Cardiac fibroblast (primary cell): ENCODE measurements at regions not wholly inside any gene's neighbourhood (a gene's known extent, or its start where the extent isn't known, plus 50 kb on each side); places are given as distances from the start of the nearest gene placed in this dataset.

Source experiments
- DNase-seq, 2 donors: peaks; one replicate each; pipeline versions ENCODE4 v3.0.0 to v3.0.0-alpha.2; 2010; ENCODE audit warnings: low read depth in 2 of 2
- H3K4me3 ChIP-seq, 2 donors: replicated peaks in 1 of 2; 1 replicate in 1 of 2; 2 replicates in 1 of 2; pipeline ENCODE4 v1.5.1; 2011; ENCODE audit warnings: low read depth in 2 of 2, low read length in 2 of 2, mild to moderate bottlenecking in 2 of 2, moderate library complexity in 1 of 2
- TF ChIP-seq, protein P1 (sequence below): IDR thresholded peaks from one replicate; pipeline ENCODE4 v1.5.1; 2011; ENCODE audit warnings: low read depth, mild to moderate bottlenecking, low read length, inconsistent platforms

DNA sequence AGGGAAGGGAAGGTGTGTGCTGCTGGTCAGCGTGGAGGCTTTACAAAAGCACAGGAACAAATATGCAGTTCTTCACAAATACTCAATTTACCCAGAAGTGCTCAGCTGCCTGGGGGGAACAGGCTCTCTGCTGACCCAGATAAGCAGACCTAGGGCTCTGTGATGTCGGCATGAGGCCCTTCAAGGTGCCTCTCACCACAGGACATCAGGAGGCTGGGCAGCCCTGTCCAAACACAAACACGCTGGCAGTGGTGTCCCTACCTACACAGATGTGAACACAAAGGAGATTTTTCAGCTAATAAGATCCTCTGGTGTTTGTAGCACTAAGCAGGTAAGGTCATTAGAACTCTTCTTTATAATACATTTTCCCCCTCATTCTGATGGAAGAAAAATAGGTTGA, 243.0 kb upstream of the PROX1 start:
- no peak for DNase-seq
- TF ChIP-seq, protein P1, sequence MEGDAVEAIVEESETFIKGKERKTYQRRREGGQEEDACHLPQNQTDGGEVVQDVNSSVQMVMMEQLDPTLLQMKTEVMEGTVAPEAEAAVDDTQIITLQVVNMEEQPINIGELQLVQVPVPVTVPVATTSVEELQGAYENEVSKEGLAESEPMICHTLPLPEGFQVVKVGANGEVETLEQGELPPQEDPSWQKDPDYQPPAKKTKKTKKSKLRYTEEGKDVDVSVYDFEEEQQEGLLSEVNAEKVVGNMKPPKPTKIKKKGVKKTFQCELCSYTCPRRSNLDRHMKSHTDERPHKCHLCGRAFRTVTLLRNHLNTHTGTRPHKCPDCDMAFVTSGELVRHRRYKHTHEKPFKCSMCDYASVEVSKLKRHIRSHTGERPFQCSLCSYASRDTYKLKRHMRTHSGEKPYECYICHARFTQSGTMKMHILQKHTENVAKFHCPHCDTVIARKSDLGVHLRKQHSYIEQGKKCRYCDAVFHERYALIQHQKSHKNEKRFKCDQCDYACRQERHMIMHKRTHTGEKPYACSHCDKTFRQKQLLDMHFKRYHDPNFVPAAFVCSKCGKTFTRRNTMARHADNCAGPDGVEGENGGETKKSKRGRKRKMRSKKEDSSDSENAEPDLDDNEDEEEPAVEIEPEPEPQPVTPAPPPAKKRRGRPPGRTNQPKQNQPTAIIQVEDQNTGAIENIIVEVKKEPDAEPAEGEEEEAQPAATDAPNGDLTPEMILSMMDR: no peak
- no peak overlapping the region for H3K4me3 ChIP-seq

DNA sequence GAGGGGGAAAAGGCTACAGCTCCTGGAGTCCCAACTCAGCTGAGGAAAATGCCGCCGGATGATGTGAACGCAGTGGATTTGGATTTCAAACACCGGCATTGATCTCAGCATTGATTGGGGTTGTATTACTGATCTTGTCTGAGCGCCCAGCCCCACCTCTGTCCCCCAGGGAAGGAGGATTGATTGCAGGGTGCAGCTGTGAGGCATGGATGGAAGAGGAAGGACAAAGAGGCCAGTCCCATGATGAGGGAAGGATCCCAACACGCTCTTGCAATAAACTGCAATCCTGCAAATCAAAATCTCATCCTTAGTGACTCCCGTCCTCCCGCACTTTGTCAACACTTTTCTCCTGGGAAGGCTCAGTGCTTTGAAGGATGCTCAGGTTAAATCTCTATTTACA, 242.3 kb upstream of the PROX1 start:
- no peak overlapping the region for H3K4me3 ChIP-seq
- TF ChIP-seq, protein P1: no peak
- DNase-seq: no peak

DNA sequence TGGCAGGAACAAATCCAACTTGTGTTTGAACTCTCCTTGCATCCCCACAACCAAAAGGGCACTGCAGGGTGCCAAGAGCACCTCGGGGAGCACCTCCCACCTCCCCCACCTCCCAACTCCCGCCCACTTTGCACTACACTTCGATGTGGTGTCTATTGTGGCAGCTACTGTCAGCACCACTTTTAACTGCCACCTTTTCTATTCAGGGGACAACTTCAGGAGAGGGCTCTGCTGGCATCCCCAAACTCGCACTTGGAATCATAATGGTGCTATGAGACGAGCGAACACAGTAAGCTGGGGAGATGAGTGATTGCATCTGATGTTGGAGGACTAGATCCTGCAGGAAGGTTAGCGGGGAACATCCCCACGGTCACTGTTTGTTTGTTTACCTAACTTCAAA, 238.2 kb upstream of the PROX1 start:
- TF ChIP-seq, protein P1: no peak
- H3K4me3 ChIP-seq: no peak overlapping the region
- DNase-seq: no peak

DNA sequence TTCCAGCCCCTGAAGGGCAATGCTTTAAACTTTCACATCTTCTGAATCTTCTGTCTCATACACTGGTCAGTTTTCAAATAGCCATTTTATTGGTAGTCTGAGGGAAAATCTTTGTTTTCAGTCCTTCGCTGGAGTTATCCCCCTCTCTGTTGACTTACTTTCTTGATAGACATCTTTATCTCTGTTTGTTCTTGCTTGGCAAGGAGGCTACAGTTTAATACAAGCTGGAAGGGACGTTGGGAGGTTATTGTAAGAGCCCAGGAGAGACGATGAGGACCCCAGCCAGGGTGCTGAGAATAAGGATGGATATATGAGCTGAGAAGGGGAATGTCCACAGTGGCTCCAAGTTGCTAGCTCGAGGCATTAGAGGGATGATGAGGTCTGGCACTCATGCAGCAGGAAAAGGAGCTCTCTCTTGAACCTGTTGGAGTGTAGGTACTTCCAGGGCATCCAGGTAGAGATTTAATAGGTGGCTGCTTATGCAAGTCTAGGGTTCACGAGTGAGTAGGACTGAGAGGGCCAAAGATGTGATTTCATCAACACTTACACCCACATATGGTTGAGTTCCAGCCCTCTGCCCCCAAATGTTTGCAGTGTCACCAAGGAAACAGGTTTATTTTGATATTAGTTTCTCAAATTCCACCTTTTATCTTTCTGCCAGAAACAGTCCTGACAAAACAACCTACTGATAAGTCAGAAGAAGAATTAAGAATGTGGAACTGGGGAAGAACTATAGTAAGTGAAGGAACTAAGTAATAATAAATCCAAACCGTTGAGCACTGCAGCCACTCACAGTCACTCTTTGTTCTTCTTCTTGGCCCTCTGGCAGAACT, 237.3 kb upstream of the PROX1 start:
- no peak for DNase-seq
- TF ChIP-seq, protein P1: no peak
- H3K4me3 ChIP-seq: no peak overlapping the region

DNA sequence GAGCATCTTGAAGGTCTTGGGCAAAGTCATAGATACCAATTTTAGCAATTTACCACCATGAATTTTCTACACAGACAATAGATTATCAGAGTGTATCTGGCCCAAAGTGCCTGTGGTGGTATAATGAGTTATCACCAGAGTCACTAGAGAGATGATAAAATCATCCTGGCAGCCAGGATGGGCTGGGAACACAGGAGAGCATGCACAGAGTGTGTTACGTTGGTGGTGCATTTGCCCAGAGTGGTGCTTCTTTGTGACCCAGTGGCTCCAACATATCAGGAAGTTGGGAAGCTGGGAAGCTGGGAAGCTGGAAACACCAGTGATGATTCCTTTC, 236.7 kb upstream of the PROX1 start:
- H3K4me3 ChIP-seq: no peak overlapping the region
- DNase-seq: no peak
- TF ChIP-seq, protein P1: no peak

DNA sequence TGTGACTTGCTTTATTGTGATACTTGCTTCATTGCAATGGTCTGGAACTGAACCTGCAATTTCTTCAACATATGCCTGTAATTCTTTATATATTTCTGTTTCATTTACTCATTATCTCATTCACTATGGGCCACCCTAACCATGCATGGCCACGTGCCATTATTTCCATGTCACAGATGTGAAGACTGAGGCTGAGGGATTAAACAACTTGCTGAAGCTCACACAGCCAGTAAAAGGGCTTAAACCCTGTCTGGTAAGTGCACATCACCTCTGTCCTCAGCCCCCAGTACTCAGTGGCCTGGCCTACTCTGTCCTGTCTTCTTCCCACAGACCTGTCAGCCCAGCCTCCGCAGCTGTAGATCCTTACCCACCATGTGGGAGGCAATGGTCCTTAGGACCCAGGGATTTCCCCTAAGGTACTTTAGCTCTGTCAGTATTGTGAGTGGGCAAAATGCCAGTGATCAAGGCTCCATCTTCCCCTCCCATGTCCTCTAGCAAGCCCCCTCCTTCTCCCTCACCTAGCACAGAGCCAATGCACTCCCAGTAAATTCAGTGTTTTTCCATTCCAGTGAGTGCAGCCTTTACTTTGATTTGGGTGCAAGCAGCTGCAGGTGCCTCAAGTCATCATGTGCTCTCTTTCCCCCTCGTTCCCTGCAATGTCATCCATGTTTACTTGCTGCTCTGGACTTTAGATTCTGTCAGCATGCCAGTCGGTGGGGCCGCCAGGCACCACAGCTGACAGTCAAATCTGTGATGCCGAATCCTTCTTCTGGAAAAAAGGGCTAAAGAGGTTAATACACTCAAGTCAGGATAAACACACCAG, 228.2 kb upstream of the PROX1 start:
- DNase-seq: no peak
- TF ChIP-seq, protein P1: no peak
- no peak overlapping the region for H3K4me3 ChIP-seq
